GM18951 (cell line): ENCODE measurements at regions not wholly inside any gene's neighbourhood (a gene's known extent, or its start where the extent isn't known, plus 50 kb on each side); places are given as distances from the start of the nearest gene placed in this dataset.

ENCODE experiments used
- POLR2A ChIP-seq: IDR thresholded peaks from 4 replicates; pipeline ENCODE4 v1.6.1; 2011; ENCODE audit warnings: mild to moderate bottlenecking; ENCODE audit not compliant: insufficient read length, insufficient read depth; ENCODE audit errors: extremely low read depth
- in situ Hi-C: fragments of 300-500 bp; cut with MboI; formaldehyde crosslinking; loops from one replicate; pipeline ENCODE4 v1.12.0; 2022; ENCODE audit warnings: low sequenced_read_pairs, mixed read lengths, inconsistent platforms; ENCODE audit not compliant: unreplicated experiment

DNA sequence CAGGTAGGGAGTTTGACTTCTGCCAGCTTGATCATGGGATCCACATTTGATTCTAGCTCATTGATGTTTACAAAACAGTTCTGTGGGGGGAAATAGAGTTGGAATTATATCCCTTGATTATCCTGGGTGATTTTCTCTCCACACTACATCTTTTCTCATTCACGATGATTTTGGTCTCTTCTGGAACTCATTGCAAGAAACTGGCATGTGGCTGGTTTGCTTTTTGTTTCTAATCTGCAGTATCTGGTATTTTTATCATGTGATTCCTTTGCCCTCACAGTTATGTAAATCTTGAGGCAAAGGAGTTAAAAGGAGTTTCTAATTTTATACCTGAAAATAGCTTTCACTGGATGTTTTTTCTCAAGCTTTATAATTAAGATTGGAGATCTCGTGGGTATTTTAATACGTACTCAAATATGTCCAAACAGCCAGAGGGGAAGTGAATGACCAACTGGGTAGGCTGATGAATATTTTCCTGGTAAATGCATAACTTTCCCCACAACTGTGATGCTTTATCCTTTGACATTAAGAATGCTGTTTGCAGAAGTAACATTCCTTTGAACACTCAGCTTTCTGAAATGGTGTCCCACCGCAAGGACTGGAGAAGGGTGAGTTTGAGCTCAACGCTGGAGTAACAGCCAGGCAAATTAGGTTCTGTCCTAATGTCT, 502.9 kb upstream of the ZEB2 start:
- TF ChIP-seq POLR2A: no peak
- in situ Hi-C loops: no loop called here

DNA sequence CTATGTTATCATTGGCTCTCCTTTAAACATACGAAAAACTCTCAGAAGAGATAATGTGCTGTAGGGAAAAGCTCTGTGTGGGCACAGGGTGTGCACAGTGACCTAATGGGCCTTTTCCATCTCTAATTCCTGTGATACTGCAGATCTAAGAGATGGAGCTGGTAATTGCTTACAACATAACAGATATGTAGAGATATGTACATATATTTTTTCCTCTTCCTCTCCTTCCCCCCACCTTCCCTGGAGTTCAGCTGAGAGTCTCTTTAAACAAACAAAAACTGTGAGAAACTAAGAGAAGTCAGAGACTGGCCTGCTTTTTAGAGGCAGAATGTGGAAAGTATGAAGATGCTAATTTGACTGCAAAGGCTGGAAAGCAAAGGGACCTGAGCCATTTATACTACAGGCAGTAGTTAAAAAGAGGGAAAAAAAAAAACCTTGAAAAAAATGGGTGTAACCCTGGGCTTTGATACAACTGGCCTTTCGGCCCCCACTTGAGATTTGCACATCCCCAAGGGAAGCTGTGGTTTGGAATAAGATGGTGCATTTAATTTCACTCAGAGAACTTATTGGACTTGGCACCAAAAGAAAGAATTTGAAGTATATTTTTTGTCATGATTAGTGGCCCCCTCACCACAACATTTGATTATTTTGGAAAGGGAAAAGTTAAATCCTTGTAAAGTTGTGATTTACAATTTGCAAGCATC, 502.2 kb upstream of the ZEB2 start:
- TF ChIP-seq POLR2A: no peak
- in situ Hi-C loops: no loop called here

DNA sequence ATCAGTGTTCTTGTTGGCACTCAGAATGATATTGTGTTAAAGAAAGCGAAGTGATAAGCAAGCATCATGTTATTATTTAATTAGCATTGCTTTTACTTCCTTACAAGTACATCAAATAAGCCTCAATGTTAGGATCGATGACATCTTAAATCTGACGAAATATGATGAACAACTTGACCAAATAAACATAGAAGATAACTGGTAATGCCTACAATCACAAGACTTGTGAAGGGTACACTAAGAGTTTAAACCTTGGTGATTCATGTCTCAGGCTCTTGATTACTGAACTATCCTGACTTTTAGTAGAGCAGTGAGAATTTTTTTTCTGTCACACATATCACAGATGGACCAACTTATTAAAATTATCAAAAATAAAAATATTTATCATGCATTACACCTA, 500.8 kb upstream of the ZEB2 start:
- in situ Hi-C loops: no loop called here
- no peak for TF ChIP-seq POLR2A

DNA sequence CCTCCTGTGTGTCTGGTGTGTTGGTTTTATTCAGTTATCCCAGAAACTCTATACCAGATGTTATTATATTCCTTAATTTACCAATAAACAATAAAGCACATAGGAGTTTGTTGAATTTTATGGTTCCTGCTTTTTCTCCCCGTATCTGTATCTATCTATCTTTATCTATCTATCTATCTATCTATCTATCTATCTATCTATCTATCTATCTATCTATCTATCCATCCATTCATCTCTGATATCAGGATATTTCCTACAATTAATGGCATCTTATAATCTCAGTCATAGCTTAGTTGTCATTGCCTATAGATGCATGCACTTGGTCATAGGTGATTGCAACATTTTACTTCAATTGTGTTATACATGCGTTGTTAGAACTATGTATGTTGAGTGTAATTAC, 500.2 kb upstream of the ZEB2 start:
- no peak for TF ChIP-seq POLR2A
- in situ Hi-C loops: no loop called here

DNA sequence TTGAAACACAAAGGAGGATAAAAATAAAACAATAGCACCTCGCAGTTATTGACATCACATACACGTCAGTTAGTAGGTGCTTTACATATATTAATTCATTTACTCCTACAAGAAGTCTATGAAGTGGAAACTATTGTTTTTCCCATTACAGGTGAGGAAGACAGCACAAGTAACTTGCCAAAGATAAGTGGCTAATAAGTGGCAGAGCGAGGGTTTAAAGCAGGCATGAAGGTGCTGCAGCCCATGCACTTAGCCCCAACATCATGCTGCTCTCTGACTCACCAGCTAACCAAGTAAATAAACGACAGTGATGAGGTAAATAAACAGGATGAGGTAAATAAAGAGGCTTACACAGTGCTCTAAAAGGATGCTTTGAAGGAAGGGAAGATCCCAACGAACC, 498.6 kb upstream of the ZEB2 start:
- in situ Hi-C loops: no loop called here
- no peak for TF ChIP-seq POLR2A

DNA sequence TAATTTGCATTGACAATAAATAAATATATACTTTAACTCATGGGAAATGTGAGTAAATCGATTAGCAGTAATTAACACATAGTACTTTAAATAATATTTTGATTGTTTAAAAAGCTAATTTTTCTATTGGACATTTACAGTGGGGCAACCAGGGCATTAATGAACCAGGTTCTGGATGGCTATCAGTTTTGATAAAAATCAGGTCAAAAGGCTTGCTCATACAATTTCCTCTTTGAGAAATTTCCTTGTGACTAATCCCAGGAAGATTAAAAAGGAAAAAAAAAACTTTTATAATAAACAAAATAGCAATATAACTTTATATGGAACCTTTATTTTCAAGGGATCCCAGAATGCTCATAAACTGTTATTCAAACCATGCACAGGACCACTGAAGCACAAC, 497.2 kb upstream of the ZEB2 start:
- no peak for TF ChIP-seq POLR2A
- in situ Hi-C loops: no loop called here

DNA sequence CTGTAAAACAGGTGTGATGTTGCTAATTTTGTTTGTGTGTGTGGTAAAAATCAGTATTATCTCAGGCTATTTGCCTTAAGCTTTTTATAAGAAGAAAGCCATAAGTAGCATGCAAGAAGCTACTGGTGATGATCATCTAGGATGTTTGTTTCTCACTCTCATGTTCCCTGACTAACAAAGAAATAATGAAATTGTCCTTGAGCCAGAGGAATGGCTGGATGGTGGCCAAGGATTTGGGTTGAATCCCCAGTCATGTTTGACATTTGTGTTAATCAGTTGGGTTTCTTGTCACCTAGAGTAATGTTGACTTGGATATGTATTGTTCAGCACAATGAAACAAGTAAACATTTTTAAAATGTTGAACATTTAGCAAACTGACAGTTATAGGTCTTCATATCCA, 496.8 kb upstream of the ZEB2 start:
- TF ChIP-seq POLR2A: no peak
- in situ Hi-C loops: no loop called here

DNA sequence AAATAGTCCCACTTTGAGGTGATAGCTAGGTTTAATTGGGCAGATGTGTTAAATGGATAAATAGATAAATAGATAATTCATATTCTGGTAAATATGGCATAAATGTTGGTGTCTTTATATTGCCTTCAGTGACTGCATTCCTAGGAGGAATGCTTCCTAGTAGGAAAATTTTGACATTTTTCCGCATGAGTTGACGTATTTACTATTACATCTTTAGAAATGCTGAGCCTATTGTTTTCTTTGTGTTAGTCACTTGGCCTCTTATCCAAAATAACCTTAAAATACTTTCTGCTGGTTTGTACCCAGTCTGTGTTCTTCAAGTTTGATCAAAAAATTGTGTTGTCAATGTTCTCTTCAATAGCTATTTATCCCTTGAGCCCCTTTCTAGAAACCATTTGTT, 495.6 kb upstream of the ZEB2 start:
- TF ChIP-seq POLR2A: no peak
- in situ Hi-C loops: no loop called here

DNA sequence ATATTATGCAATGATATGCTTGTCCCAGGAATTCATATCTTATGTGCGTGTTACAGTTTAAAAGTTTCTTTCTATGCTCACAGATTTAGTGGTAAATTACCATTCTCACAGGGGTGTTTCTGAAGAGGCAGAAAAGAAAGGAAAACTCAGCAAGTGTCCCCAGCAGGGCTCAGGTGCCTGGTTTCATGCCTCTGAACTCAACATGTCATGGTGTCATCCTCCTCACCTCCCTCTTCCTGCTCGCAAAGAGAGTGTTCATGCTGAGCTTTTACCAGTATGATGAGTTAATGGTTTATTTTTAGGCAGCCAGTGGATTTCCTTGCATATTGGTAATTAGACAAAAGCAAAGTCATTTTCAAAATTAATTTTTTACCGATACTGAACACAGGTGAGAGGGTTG, 492.9 kb upstream of the ZEB2 start:
- in situ Hi-C loops: no loop called here
- no peak for TF ChIP-seq POLR2A

DNA sequence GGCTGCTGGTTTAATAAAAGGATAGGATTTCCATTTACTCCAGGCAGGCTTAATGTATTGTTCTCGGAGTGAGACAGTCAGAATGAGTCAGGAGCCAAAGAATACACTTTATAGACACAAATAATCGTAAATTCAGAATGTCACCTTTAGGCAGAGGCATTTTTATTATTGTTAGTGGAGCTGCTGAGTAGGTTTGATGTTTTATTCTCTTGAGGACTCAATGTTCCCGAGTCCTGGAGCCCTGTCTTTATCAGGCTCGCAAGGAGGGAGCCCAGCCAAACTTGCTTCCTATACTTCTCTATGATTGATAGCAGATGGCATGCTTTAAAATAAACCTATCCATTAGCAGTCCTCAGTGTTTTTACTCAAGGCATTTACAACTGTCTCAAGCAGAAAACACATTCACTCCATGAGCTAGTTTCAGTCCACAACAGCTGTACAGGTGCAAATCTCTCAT, 492.3 kb upstream of the ZEB2 start:
- TF ChIP-seq POLR2A: no peak
- in situ Hi-C loops: no loop called here

DNA sequence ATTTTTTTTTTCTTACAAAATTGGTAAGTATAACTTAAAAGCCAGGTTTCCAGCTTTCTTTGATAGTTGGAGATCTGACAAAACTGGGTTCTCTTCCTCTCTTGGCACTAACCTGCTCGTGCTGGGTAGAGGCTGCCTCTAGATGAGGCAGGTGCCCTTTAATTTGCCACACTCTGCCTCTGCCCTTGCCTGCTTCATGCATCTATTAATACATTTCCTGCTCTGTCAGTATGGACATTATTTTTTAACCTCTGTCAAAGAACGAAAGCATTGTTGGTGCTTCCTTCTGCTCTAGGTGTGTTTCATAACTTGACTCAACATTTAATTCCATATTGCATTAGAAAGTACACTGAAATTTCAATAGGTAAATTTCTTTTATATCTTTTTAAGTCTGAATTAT, 490.7 kb upstream of the ZEB2 start:
- in situ Hi-C loops: no loop called here
- TF ChIP-seq POLR2A: no peak

DNA sequence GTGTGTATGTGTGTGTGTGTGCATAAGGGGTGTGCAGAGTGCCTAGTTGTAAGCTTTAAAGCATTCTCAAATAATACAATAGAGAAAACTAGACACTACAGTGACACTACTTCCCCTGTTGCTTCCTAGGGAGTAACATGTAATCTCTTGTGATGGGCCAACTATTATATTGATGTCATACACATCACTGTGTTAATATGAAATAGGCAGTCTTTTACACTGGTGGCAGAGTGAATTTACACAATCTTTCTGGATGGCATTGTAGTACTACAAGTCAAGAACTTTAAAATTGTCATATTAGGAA, 488.0 kb upstream of the ZEB2 start:
- in situ Hi-C loops: no loop called here
- TF ChIP-seq POLR2A: no peak

DNA sequence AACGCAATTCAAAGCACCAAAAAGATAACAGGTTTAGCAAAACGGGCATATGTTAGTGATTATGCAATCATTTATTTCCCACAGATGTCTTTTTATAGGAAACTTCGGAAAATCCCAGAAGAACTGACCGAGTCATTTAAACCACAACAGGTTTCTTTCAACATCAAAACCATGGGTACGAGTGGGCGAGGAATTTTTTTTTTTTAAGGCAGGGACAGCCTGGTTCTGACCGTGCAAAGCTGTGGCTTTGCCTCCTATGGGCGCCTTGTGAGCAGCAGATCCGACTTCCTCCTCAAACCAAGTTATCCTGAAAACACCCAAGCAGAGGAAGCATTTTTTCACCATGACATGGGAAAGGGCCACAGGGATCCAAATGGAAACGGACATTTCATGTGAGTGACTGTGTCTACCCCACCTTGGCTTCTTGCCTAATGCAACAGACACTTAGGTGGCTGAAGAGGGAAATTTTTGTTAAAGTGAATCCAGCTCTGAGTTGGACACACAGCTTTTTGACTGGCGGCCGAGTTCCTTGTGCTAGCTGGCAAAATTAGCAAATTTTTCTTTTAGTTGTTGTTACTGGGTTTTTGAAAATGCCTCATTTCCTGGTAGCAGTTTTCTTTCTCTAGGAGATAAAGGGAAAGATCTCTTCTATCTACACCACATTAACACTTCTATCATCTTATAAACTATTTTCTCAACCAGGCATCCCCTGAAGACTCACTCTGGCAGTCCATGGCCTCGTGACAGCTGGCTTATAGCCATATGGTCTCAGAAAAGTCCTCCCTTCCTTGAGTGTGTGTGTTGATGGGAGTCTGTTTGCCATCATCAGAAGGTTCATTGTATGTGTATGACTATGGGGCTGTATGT, 487.4 kb upstream of the ZEB2 start:
- in situ Hi-C loops: no loop called here
- TF ChIP-seq POLR2A: no peak

DNA sequence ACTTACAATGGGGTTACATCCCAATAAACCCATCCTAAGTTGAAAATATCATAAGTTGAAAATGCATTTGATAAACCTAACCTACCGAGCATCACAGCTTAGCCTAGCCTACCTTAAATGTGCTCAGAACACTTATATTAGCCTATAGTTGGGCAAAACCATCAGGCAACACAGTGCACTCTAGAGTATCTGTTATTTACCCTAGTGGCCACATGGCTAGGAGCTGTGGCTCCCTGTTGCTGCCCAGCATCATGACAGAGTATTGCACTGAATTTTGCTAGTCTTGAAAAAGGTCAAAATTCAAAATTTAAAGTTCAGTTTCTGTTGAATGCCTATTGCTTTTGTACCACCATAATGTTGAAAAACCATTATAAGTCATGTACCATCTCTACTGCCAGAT, 482.7 kb upstream of the ZEB2 start:
- in situ Hi-C loops: no loop called here
- TF ChIP-seq POLR2A: no peak
